ENCODE measurements at regions not wholly inside any gene's neighbourhood (a gene's known extent, or its start where the extent isn't known, plus 50 kb on each side); places are given as distances from the start of the nearest gene placed in this dataset.
"Not testable (repeated sequence)": the region's sequence is repeated elsewhere in the genome, so short reads cannot be mapped to it uniquely, and the experiment has no call there.

- TF ChIP-seq CTCF (IDR thresholded peaks at IDR 0.05; ENCODE audit: insufficient read depth, low read depth, low read length); EZH2 (IDR thresholded peaks at IDR 0.05; ENCODE audit: insufficient read depth, low read length): not testable (repeated sequence)
These were observed 123.8 kb downstream of the FEM1C start for GRCh38 chr5:115420812-115421211.
